ENCODE measurements at regions not wholly inside any gene's neighbourhood (a gene's known extent, or its start where the extent isn't known, plus 50 kb on each side); places are given as distances from the start of the nearest gene placed in this dataset.
"Not testable (repeated sequence)": the region's sequence is repeated elsewhere in the genome, so short reads cannot be mapped to it uniquely, and the experiment has no call there.

DNA sequence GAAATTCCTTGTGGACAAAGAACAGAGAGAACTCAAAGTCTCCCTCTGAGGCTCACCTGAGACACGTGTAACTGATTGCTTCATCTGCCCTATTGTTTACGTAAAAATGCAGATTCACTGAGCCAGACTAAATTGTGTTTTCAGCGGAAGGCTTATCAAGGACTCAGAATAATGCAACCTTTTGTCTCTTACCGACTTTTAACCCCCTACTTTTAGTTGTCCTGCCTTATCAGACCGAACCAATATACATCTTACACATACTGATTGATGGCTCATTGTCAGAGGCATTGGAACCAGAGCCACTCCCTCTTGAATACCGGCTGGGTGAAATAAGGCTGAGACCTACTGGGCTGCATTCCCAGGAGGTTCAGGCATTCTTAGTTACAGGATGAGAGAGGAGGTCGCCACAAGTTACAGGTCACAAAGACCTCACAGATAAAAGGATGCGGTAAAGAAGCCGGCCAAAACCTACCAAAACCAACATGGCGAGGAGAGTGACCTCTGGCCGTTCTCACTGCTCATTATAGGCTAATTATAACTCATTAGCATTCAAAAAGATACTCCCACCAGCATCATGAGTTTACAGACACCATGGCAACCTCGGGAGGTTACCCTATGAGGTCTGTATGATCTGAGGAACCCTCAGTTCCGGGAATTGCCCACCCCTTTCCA lies 95.5 kb upstream of the ZNF184 start:
- no peak for DNase-seq

DNA sequence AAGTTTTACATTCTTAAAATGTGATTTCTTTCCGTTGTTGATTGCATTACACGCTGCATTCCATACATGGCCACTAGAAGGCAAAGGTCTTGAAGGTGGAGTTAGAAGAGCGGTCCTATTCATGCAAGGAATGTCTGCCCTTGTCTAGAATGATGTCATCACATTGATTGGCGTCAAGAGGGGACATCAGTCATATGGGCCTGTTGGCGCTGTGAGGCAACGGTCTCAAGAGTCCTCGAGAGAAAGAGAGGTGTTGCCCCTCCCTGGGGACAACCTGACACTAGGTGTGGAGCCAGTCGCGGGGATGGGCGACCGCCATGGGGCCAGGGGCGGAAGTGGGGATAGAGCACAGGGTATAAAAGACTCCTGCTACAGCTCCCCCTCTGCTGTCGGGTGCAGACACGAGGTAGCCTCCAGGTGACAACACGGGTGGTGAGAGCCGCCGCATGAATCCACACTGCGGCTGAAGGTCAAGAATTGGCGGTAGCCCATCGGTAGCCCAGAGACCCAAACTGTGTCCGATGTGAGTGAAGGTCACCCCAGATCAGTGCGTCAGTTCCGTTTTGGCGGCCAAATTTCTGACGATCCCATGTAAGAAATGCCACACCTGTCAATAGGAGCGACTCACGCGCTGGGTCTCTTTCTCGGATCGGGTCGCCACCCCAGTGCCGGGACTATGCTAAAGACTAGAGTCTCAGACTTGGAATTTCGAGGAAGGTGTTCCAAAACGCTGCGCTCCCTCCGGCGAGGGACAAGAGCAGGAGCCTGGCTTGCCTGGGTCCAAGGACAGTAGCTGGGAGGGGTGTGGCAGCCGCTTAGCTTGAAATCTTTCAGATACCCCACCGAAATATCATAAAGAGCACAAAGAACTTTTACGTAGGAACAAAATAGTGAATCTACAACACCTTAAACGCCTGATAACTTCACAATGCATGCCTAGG lies 93.2 kb upstream of the ZNF184 start:
- DNase-seq, result no peak

DNA sequence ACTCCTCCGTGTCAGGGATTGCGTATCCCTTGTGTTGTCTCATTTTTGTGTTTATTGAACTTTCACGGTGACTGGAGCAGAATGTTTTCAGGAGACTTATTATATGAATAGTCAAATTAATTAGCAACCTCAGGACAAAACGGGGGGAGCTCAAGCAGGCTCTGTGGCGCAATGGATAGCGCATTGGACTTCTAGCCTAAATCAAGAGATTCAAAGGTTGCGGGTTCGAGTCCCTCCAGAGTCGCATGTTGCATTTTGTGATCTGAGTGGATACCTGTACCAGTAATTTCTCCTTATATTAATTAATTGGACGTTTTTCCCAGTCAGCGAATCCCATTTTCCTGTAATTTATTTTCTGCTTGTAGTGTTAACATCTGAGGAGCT lies 89.1 kb upstream of the ZNF184 start:
- no peak for DNase-seq

DNA sequence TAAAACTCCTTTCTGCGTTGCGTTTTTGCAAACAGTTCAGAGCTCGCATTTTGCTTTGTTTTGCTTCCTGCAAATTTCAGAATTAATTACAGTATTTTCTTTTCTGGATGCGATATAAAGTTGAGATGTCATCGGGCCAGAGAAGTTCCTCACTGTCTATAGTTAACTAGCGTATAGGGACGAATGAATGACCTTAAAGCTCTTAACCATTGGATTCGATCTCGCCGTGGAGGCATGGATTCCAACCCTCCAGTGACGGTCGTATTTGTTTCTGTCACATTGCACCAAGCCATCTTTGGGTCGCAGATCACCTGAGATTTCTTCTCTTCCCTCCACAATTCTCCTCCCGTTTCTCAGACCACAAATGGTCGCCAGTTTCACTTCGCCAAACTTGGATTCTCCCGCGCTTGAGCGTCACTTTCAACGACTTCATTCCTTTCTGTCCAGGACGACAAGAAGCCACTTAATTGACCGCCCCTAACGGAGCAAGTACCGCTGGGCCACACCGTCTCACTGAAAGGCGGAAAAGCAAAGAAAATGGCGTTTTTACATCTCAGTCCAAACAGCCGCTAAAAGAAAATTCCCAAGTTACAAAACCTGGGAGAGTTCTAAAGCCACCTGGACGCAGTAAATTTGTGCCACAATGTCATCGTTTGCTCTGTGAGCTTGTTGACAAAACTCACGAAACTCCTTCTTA lies 85.3 kb upstream of the ZNF184 start:
- DNase-seq, result no peak

DNA sequence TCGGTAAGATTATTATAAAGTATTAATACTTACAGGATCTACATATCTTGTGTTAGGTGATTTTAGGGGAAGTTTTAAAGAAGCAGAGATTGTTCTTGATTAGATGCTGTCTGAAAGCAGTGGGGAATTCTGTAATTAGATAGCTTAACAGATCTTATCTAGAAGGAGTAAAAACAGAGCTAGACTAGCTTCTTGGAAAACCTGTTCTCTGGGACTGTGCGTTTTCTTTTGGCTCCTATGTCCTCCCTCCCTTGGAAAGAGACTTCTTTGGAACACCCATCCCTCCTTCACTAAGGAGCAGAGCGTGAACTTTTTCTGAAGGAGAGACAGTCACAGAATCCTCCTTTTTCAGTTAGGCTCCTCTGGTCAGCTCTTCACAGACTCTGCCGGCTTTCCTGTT lies 83.5 kb upstream of the ZNF184 start:
- DNase-seq, result no peak

DNA sequence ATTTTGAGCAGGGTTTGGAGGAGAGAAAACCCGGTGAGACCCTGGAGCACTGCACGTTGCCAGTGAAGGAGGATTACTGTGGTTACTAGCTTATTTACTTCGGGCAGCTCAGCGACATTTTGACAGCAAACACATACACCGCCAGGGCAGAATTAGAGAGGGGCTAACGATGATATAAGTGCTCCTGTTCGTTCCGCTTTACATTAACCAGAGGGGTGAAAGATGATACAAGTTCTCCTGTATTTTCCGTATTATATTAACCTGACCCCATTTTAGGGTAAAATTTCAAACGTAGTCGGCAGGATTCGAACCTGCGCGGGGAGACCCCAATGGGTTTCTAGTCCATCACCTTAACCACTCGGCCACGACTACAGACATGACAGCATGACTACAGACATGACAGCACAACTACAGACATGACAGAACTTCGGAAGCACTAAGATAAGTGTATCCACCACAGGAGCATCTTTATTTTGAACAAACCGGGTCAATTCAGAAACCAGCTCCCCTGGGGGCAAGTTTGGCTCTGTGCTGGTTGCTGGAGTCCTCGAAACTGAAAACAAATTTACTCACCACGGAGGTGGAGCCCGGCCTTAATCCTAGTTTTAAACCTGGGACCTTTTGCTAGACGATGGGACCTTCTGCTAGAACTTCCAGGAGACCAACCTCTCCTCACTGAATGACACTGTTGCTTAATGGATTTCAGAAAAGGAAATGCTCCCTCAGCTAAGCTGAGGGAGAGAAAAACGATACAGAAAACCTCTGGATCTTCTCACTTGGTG lies 80.4 kb upstream of the ZNF184 start:
- peak; percentile 71 for DNase-seq

DNA sequence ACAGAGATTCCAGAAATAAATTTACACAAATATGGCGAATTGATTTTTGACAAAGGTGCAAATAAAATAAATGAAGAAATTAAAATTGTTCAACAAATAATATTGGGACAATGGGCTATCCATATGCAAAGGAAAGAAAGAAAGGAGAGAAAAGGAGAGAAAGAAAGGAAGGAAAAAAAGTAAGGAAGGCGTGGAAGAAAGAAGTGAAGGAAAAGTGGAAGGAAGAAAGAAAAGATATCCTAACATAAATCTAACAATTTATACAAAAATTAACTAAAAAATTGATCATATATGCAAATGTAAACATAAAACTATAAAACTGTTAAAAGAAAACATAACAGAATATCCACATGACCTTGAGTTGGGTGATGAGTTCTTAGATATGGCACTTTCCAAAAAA lies 78.7 kb upstream of the ZNF184 start:
- DNase-seq, result no peak

DNA sequence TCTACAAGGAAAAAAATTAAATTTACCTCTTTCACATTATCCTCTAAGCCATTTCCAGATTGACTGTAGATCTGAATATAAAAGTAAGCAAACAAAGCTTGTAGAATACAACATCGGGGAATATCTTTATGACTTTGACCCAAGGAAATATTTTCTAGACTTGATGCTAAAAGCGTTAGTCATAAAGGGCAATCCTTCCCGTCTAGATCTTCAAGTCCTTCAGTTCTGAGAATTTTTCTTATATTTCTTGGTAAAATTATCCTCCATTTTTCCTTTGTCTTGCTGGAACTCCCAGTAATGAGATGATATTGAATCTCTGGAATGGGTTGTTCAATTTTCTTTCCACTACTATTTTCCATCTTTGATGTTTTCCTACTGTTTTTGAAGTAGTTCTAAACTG lies 77.8 kb upstream of the ZNF184 start:
- DNase-seq, result no peak

DNA sequence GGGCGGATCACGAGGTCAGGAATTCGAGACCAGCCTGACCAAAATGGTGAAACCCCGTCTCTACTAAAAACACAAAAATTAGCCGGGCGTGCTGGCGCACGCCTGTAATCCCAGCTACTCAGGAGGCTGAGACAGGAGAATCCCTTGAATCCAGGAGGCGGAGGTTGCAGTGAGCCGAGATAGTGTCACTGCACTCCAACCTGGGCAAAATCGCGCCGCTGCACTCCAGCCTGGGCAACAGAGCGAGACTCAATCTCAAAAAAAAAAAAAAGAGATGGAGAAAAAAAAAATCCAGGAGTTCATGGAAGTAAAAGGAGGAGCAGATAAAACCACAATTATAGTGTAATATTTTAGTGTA lies 76.3 kb upstream of the ZNF184 start:
- not testable (repeated sequence) for DNase-seq

DNA sequence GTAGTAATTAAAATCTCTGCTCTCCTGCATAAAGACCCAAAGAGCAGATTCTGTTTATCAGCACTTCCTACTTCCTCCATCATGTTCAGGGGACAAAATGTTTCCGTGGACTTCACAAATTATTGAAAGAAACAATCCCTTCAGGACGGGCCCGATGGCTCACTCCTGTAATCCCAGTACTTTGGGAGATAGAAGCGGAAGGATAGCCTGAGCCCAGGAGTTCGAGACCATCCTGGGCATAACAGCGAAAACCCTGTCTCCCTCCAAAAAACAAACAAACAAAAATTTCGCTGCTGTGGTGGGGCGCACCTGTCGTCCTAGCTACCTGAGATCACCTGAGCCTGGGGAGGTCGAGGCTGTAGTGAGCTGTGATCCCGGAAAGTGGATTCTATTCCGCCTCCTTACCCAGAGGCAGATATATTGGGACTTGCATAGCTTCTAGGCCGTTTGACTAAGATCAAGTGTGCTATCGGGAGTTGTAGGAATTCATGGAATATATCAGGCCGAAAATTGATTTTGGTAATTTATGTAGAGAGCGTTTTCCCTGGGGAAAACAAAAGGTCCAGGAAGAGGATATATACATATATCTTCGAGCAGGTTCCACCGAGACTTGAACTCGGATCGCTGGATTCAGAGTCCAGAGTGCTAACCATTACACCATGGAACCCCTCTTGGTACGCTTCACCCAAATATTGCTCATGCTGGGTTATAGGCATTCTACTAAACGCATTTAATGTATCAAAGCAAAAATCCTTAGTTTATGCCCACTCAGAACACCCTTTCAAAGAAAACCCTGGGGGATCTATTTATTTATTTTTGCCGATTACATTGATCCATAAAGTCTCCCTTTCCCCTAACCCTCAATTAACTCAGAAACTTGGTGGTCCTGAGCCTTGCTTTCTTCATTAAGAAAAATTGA lies 74.5 kb upstream of the ZNF184 start:
- peak; percentile 72 for DNase-seq

DNA sequence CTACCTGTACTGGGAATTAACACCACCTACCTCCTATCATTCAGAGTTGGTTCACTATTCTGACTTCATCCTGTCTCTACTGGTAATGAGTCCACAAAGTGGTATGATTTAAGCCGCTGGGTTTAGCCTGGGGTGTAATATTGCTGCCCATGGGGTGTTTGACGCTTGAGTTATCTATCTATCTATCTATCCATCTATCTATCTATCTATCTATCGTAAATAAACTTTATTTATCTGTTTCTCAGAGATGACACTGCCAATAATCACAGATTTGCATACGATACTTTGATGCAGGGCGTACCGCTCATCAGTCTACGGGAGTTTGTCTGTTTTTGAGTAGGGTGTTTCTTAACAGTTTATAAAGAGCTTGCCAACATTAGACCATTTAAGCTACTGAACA lies 73.6 kb upstream of the ZNF184 start:
- no peak for DNase-seq

DNA sequence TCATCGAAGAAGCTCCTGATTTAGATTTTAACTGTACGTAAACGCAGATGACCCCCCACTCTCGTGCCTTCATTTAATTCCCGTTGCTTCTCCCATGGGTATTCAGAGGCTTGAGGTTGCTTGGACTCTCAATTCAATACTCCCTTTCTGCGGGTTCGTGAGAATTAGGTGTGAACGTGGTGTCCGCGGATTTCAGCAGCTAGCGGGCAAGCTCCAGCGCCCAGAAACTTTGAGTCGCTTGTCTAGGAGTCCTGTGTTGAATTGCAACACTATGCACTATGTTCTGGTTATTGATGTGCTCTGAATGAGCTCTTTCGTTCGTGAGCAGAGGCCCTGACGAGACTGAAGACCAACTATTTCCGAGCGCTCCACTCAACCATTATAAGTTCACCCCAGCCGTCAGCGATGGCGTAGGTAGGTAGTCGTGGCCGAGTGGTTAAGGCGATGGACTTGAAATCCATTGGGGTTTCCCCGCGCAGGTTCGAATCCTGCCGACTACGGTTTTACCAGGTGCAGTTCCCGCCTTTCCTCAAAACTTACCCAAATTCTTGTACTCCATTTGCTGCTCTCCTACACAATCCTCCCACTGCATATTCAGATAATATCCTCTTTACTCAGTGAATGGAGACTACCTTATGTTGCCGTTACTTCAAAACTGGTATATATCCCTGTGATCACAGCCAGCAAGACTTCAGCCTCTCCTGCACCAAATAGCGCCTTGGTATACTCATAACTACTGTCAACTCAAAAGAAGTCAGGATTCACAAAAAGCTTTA lies 72.6 kb upstream of the ZNF184 start:
- DNase-seq, result peak; percentile 74

DNA sequence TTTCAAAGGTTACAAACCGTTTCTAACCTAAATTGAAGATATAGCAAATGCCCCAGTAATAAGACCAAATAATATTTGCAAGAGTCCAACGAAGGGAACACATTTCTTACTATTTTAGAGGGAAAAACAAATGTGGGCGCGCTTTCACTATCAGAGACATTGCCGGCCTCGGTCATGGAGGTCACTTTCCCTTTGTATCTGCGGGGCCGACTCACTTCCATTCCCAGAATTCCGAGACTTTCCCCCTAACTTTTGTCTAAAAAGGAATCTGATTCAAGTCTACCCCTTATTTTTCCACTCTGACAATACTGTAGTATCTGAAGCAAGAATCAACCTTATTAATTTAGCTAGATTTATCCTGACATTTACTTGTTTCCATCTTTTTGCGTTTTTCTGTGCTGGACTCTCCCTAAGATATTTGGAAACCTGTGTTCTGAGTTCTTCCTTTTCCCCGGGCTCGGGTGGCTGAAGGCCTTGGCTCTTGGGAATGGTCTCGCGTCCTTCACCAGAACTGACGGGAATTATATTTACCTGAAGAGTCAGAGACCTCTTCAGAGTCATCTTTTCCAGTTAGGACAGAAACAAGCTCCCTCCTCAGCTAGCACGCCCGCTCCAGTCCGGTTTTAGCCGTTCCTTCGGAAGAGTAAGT lies 71.8 kb upstream of the ZNF184 start:
- DNase-seq, result no peak

DNA sequence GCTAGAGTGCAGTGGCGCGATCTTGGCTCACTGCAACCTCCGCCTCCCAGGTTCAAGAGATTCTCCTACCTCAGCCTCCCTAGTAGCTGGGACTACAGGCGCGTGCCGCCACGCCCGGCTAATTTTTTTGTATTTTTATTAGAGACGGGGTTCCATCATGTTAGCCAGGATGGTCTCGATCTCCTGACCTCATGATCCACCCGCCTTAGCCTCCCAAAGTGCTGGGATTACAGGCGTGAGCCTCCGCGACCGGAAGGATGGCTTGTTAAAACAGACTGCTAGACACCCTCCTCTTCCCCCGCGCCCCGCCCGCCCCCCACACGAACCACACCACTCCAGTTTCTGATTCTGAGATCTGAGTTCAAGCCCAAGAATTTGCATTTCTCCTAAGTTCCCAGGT lies 71.2 kb upstream of the ZNF184 start:
- DNase-seq, result not testable (repeated sequence)

DNA sequence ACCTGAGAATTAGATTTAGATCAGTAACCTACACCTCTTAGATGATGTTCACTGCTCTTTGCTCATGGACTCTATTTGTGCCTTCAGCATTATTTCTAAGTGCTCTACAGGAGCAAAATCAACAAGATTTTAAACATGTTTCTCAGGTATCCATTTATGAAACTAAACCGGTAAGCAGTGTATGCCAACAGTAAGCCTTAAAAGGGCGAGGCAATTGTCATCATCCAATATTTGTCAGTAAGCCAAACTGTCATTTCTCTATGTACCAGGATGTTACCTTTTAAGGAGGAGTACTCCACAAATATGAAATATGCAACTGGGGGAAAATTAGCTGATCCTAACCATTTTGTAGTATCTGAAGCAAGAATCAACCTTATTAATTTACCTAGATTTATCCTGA lies 69.6 kb upstream of the ZNF184 start:
- no peak for DNase-seq

DNA sequence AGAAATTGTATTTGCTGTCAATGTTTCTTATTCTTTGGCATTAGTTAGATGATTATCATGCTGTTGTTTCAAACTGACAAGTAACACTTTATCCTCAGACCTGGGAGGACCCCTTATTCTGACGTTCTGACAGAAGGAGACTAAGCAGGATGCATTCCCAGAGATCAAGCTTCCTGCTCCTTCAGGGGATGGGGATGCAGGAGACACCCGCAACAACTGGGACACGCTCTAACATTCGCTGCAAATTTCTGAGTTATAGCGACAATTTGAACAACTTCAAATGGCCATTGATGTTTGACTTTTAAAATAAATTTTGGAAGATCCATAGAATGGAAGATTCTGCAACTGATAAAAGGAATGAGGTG lies 69.0 kb upstream of the ZNF184 start:
- DNase-seq, result no peak

DNA sequence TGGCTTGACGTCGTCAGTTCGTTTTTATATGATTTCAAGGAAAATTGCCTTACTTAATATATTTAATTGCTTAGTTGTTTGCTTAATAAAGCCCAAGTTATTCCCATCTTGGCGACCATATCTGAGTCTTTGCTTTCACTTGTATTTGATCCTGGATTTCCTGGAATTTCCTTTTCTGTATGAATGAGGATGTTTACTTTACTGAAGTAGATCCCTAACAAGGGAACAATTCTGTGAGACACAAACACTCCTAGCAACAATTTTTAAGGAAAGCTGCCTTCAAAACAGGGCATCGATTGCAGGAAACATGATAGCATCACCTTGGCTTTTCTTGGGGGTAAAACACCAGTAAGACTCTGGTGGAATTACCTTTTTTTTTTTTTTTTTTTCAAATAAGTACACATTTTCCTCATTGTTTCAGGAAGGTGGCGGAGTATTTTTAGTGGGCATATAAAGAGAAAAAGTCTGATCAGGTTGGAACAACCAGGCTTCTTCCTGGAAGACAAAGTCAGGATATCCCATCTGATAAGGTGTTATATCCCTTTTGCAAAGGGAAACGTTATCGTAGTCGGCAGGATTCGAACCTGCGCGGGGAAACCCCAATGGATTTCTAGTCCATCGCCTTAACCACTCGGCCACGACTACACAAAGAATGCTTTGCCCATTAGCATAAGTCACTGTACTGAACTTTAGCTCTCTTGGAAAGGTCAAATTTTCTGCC lies 68.5 kb upstream of the ZNF184 start:
- DNase-seq, result no peak

DNA sequence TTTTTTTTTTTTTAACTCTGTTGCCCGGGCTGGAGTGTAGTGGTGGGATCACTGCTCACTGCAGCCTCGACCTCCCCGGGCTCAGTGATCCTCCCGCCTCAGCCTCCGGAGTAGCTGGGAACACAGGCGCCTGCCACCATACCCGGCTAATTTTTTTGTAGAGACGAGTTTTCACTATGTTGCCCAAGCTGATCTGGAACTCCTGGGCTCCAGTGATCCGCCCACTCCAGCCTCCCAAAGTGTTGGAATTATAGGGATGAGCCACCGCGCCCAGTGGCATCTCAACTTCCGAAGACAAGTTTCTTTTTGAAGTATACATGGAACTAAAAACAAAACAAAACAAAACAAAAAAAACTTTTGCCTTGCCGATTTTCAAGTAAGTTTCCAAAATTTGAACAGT lies 66.6 kb upstream of the ZNF184 start:
- DNase-seq, result no peak

DNA sequence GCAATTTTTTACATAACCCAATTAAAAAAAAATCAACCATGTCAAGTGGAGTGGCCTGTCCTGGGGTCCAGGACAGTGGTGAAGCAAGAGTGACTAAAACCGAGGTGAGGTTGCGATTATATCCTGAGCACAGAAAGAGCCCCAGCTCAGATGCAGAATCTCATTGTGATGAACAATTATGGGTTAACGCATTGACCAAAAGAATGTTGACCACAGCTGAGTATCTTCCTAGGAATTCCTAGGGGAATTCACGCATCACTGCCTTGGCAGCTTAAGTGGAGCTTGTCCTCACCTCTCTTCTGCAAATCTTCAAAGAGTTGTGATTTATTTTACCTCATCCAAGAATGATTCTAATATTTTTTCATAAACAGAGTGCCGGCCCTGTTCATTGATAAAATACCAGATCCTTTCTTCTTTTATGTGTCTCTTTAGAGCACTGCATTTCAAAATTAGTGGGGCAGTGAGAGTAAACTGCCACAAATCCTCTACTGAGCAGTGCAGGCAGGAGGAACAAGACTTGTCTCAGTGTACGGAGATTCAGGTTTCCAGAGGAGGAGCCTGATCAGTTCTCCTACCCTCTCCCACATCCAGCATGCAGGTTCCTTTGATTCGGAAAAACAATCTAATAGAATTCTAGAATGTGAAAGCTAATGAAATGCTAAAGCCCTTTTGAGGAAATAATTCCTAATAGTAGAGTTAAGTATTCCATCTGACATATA lies 60.1 kb upstream of the ZNF184 start:
- no peak for DNase-seq
